Neural cell (in vitro differentiated cells): ENCODE measurements at regions not wholly inside any gene's neighbourhood (a gene's known extent, or its start where the extent isn't known, plus 50 kb on each side); places are given as distances from the start of the nearest gene placed in this dataset.
A peak's percentile ranks its signal among the peaks of the same experiment; 100 is the strongest.

ENCODE experiments used
- H2AFZ ChIP-seq: fragments of 200-600, 300-800 bp; sonication (generic), shearing (Covaris generic); 2 replicates; pipeline ENCODE4 v1.6.0; 2014; ENCODE audit warnings: low read depth, mild to moderate bottlenecking, antibody characterized with exemption, low read length, moderate library complexity
- H3F3A ChIP-seq: fragments of 200-600 bp; shearing (Covaris generic); 2 replicates; pipeline ENCODE4 v1.6.1; 2016; ENCODE audit warnings: mild to moderate bottlenecking, moderate library complexity, mixed read lengths, antibody characterized with exemption, low read length; ENCODE audit not compliant: insufficient read depth, poor library complexity, severe bottlenecking
- H3K27ac ChIP-seq: fragments of 200-600, 300-800 bp; sonication (generic), shearing (Covaris generic); 2 replicates; pipeline ENCODE4 v1.5.1; 2014; ENCODE audit warnings: mild to moderate bottlenecking, low read length, moderate library complexity
- H3K27me3 ChIP-seq: fragments of 300-800, 200-600 bp; sonication (generic), shearing (Covaris generic); 2 replicates; pipeline ENCODE4 v1.6.0; 2014; ENCODE audit warnings: mild to moderate bottlenecking, low read depth, low read length, moderate library complexity; ENCODE audit not compliant: insufficient read depth
- H3K36me3 ChIP-seq: fragments of 300-800, 200-600 bp; sonication (generic), shearing (Covaris generic); 2 replicates; pipeline ENCODE4 v1.5.1; 2014; ENCODE audit warnings: mild to moderate bottlenecking, antibody characterized with exemption, low read length, moderate library complexity; ENCODE audit not compliant: insufficient read depth
- H3K4me2 ChIP-seq: fragments of 300-800, 200-600 bp; sonication (generic), shearing (Covaris generic); 2 replicates; pipeline ENCODE4 v1.6.0; 2014; ENCODE audit warnings: mild to moderate bottlenecking, low read length
- H3K4me3 ChIP-seq: fragments of 300-800, 200-600 bp; sonication (generic), shearing (Covaris generic); 2 replicates; pipeline ENCODE4 v1.5.1; 2014; ENCODE audit warnings: mild to moderate bottlenecking, low read length, moderate library complexity
- H3K79me2 ChIP-seq: fragments of 200-600 bp; shearing (Covaris generic); replicated peaks from 2 replicates; pipeline ENCODE4 v1.6.0; 2014; ENCODE audit warnings: mild to moderate bottlenecking, low read length, moderate library complexity; ENCODE audit not compliant: insufficient read depth
- H3K9ac ChIP-seq: fragments of 300-800, 200-600 bp; sonication (generic), shearing (Covaris generic); 2 replicates; pipeline ENCODE4 v1.6.1; 2016; ENCODE audit warnings: mild to moderate bottlenecking, low read length, mixed read lengths
- H3K9me2 ChIP-seq: fragments of 200-600 bp; shearing (Covaris generic); 2 replicates; pipeline ENCODE4 v1.6.1; 2016; ENCODE audit warnings: mild to moderate bottlenecking, low read length, mixed read lengths; ENCODE audit not compliant: insufficient read depth
- H3K9me3 ChIP-seq: fragments of 200-600, 300-800 bp; sonication (generic), shearing (Covaris generic); 2 replicates; pipeline ENCODE4 v1.6.1; 2016; ENCODE audit warnings: mild to moderate bottlenecking, mixed run types, low read length, moderate library complexity, mixed read lengths
- H4K20me1 ChIP-seq: fragments of 200-600 bp; shearing (Covaris generic); 2 replicates; pipeline ENCODE4 v1.6.1; 2016; ENCODE audit warnings: mild to moderate bottlenecking, mixed run types; ENCODE audit not compliant: insufficient read depth
- CTCF ChIP-seq: fragments of 450-650 bp; IDR thresholded peaks from 2 replicates; pipeline ENCODE4 v1.5.1; 2014; ENCODE audit warnings: antibody characterized with exemption, mild to moderate bottlenecking, moderate library complexity; ENCODE audit not compliant: poor library complexity, severe bottlenecking
- EP300 ChIP-seq: fragments of 450-650 bp; conservative IDR thresholded peaks from 2 replicates; pipeline ENCODE4 v1.6.1; 2014; ENCODE audit warnings: antibody characterized with exemption, mild to moderate bottlenecking, moderate library complexity; ENCODE audit not compliant: poor library complexity, severe bottlenecking
- EZH2 ChIP-seq: fragments of 200-600, 300-800 bp; shearing (Covaris generic), sonication (generic); IDR thresholded peaks from 2 replicates; pipeline ENCODE4 v1.6.1; 2014; ENCODE audit warnings: antibody characterized with exemption, low read length, borderline replicate concordance, mild to moderate bottlenecking; ENCODE audit not compliant: insufficient read depth, poor library complexity, severe bottlenecking
- MXI1 ChIP-seq: fragments of 450-650 bp; conservative IDR thresholded peaks from 2 replicates; pipeline ENCODE4 v1.6.1; 2014; ENCODE audit warnings: antibody characterized with exemption, mild to moderate bottlenecking; ENCODE audit not compliant: poor library complexity, severe bottlenecking
- POLR2AphosphoS5 ChIP-seq: IDR thresholded peaks from 2 replicates; pipeline ENCODE4 v1.6.1; 2012
- RAD21 ChIP-seq: fragments of 450-650 bp; conservative IDR thresholded peaks from 2 replicates; pipeline ENCODE4 v1.6.1; 2014; ENCODE audit warnings: antibody characterized with exemption, mild to moderate bottlenecking, moderate library complexity
- REST ChIP-seq: IDR thresholded peaks from 2 replicates; pipeline ENCODE4 v1.6.1; 2012; ENCODE audit warnings: borderline replicate concordance
- SMC3 ChIP-seq: fragments of 450-650 bp; conservative IDR thresholded peaks from 2 replicates; pipeline ENCODE4 v1.6.1; 2014; ENCODE audit warnings: antibody characterized with exemption, mild to moderate bottlenecking, moderate library complexity; ENCODE audit not compliant: poor library complexity
- TAF1 ChIP-seq: IDR thresholded peaks from 2 replicates; pipeline ENCODE4 v1.6.1; 2012; ENCODE audit warnings: low read depth

GRCh38 chr4:19193274-19193981, 1058.3 kb upstream of the SLIT2 start:
- Histone ChIP-seq H3K27ac (no peak overlapping the region), H3K4me2 (no peak overlapping the region), H3K27me3 (no peaks in the 10 kb centered on the region), H3K9me3 (no peaks in the 10 kb centered on the region), H3K9me2 (no peaks in the 10 kb centered on the region), H3K36me3 (no peaks in the 10 kb centered on the region), H3K9ac (no peak overlapping the region), H3F3A (no peaks in the 10 kb centered on the region), H3K79me2 (no peaks in the 10 kb centered on the region), H4K20me1 (no peaks in the 10 kb centered on the region), H3K4me3 (no peak overlapping the region), H2AFZ (no peak overlapping the region)
- no peak for TF ChIP-seq EZH2
- TF ChIP-seq RAD21 = no peak
- TF ChIP-seq POLR2AphosphoS5 = no peak
- no peak for TF ChIP-seq SMC3
- no peak for TF ChIP-seq MXI1
- TF ChIP-seq TAF1 = no peak
- no peak for TF ChIP-seq REST
- no peak for TF ChIP-seq CTCF
- TF ChIP-seq EP300 = no peak

GRCh38 chr4:19191979-19192650, 1059.6 kb upstream of the SLIT2 start:
- H3F3A ChIP-seq = no peaks in the 10 kb centered on the region
- no peaks in the 10 kb centered on the region for H3K27me3 ChIP-seq
- peak overlapping the region; percentile 33 for H3K4me3 ChIP-seq
- H2AFZ ChIP-seq = no peak overlapping the region
- no peaks in the 10 kb centered on the region for H3K36me3 ChIP-seq
- peak overlapping the region; percentile 42 for H3K27ac ChIP-seq
- H3K4me2 ChIP-seq = no peak overlapping the region
- H3K9me3 ChIP-seq = no peaks in the 10 kb centered on the region
- TF ChIP-seq POLR2AphosphoS5 (peak; percentile 23), SMC3 (no peak), MXI1 (no peak), EP300 (peak; percentile 34), CTCF (no peak), RAD21 (no peak)
- no peaks in the 10 kb centered on the region for H3K9me2 ChIP-seq
- H4K20me1 ChIP-seq = no peaks in the 10 kb centered on the region
- H3K9ac ChIP-seq = no peak overlapping the region
- H3K79me2 ChIP-seq = no peaks in the 10 kb centered on the region
